ENCODE measurements at regions not wholly inside any gene's neighbourhood (a gene's known extent, or its start where the extent isn't known, plus 50 kb on each side); places are given as distances from the start of the nearest gene placed in this dataset.

DNA sequence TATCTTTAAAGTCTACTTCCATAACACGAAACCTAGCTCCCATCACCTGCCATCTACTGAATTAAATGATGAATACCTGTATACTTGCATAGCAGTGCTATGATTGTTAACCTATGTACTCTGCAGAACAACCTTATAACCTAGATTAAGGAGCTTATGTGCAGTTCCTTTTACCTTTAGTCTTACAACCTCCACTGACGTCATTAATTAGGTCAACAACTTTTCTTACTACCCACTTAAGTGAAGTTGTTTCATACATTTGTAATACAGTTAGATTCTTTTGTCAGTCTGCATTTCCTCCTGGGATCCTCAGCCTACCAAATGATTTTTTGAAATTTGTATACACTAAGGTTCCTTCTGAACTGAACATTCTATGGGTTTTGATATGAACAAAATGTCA lies 1082.3 kb downstream of the SUCLG1 start (continued):
- TF ChIP-seq TCF7L2 (IDR thresholded peaks at IDR 0.05; ENCODE audit: borderline replicate concordance, low read depth, low read length) (no peak), ZNF776 (tag by site-specific recombination; IDR thresholded peaks at IDR 0.05; ENCODE audit: borderline replicate concordance) (no peak)

GRCh38 chr2:83370419-83370762 lies 1088.7 kb downstream of the SUCLG1 start:
- H3K36me3 ChIP-seq (ENCODE audit: control insufficient read depth in 2 of 2, insufficient read depth in 1 of 2, low read length in 2 of 2): no peaks in the 10 kb centered on the region
- H3K4me1 ChIP-seq (ENCODE audit: control insufficient read depth, insufficient read depth, low read length): no peaks in the 10 kb centered on the region
- no peak overlapping the region for H3K27ac ChIP-seq (ENCODE audit: extremely low read depth, low read depth, low read length)
- H3K4me3 ChIP-seq (ENCODE audit: low read depth, low read length): no peak overlapping the region
- no peaks in the 10 kb centered on the region for H3K9me3 ChIP-seq (ENCODE audit: control insufficient read depth, insufficient read depth, low read depth, low read length)
- TF ChIP-seq ZNF777 (tag by site-specific recombination; IDR thresholded peaks at IDR 0.05; ENCODE audit: borderline replicate concordance) (no peak), ZNF639 (tag by site-specific recombination; IDR thresholded peaks at IDR 0.05) (no peak), IKZF3 (tag by site-specific recombination; IDR thresholded peaks at IDR 0.05) (no peak), ZSCAN23 (tag by site-specific recombination; IDR thresholded peaks at IDR 0.05) (no peak), ZNF548 (tag by site-specific recombination; IDR thresholded peaks at IDR 0.05) (no peak), ZNF707 (tag by site-specific recombination; IDR thresholded peaks at IDR 0.05) (no peak), ZNF416 (tag by site-specific recombination; IDR thresholded peaks at IDR 0.05) (no peak), ZBTB49 (tag by site-specific recombination; IDR thresholded peaks at IDR 0.05; ENCODE audit: low read depth) (no peak), GLIS1 (tag by site-specific recombination; IDR thresholded peaks at IDR 0.05) (no peak), REPIN1 (tag by site-specific recombination; IDR thresholded peaks at IDR 0.05; ENCODE audit: low read depth) (no peak), ZNF175 (tag by site-specific recombination; IDR thresholded peaks at IDR 0.05) (no peak), ZNF239 (tag by site-specific recombination; IDR thresholded peaks at IDR 0.05) (no peak), KLF9 (tag by site-specific recombination; IDR thresholded peaks at IDR 0.05; ENCODE audit: low read depth) (no peak), ZNF501 (tag by site-specific recombination; IDR thresholded peaks at IDR 0.05) (no peak), ZNF670 (tag by site-specific recombination; IDR thresholded peaks at IDR 0.05; ENCODE audit: low read depth) (no peak), ZBTB1 (tag by site-specific recombination; IDR thresholded peaks at IDR 0.05) (no peak), ZNF341 (tag by site-specific recombination; IDR thresholded peaks at IDR 0.05; ENCODE audit: low read depth) (no peak), ZNF677 (tag by site-specific recombination; IDR thresholded peaks at IDR 0.05) (no peak), HOXC10 (CRISPR knock-in tag; IDR thresholded peaks at IDR 0.05) (no peak)
- TF ChIP-seq, protein P1, sequence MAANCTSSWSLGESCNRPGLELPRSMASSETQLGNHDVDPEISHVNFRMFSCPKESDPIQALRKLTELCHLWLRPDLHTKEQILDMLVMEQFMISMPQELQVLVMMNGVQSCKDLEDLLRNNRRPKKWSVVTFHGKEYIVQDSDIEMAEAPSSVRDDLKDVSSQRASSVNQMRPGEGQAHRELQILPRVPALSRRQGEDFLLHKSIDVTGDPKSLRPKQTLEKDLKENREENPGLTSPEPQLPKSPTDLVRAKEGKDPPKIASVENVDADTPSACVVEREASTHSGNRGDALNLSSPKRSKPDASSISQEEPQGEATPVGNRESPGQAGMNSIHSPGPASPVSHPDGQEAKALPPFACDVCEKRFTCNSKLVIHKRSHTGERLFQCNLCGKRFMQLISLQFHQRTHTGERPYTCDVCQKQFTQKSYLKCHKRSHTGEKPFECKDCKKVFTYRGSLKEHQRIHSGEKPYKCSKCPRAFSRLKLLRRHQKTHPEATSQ (tag by site-specific recombination; IDR thresholded peaks at IDR 0.05): no peak
- CTCF ChIA-PET: no interaction called here
- POLR2A ChIA-PET: no interaction called here

Data from HEK293 (cell line).